Breast epithelium (tissue), 4 donors: ENCODE measurements at regions not wholly inside any gene's neighbourhood (a gene's known extent, or its start where the extent isn't known, plus 50 kb on each side); places are given as distances from the start of the nearest gene placed in this dataset.

Experiments
- DNase-seq, 2 donors: peaks; one replicate each; pipeline ENCODE4 v3.0.0-alpha.2; 2019; ENCODE audit warnings: low spot score in 2 of 2
- H3K27ac ChIP-seq, 2 donors: fragments of 200-600 bp; sonication (generic) in 1 of 2; one replicate each; pipeline ENCODE4 v1.5.1; 2016 to 2019; ENCODE audit warnings: mild to moderate bottlenecking in 1 of 2
- H3K27me3 ChIP-seq, 2 donors: fragments of 200-600 bp; sonication (generic) in 1 of 2; one replicate each; pipeline versions ENCODE4 v1.5.1 to v1.6.0; 2017 to 2019; ENCODE audit warnings: control low read depth in 1 of 2, mild to moderate bottlenecking in 1 of 2
- H3K36me3 ChIP-seq: fragments of 200-600 bp; one replicate; pipeline ENCODE4 v1.5.1; 2019
- H3K4me1 ChIP-seq, 2 donors: fragments of 200-600 bp; sonication (generic); one replicate each; pipeline ENCODE4 v1.5.1; 2016 to 2019; ENCODE audit warnings: control low read depth in 1 of 2
- H3K4me3 ChIP-seq, 3 donors: fragments of 200-600 bp; sonication (generic); 1 replicate in 2 of 3; 2 replicates in 1 of 3; pipeline ENCODE4 v1.5.1; 2016 to 2019; ENCODE audit warnings: mild to moderate bottlenecking in 3 of 3, moderate library complexity in 2 of 3
- H3K9me3 ChIP-seq, 2 donors: fragments of 200-600 bp; sonication (generic) in 1 of 2; one replicate each; pipeline ENCODE4 v1.5.1; 2016 to 2019; ENCODE audit warnings: control low read depth in 1 of 2
- POLR2A ChIP-seq: fragments of 450-650 bp; IDR thresholded peaks from one replicate; pipeline ENCODE4 v1.6.1; 2016; ENCODE audit warnings: antibody characterized with exemption, mild to moderate bottlenecking, moderate library complexity
- POLR2AphosphoS5 ChIP-seq, 3 donors: sonication (generic); formaldehyde crosslinking; IDR thresholded peaks; one replicate each; pipeline ENCODE4 v1.6.1; 2017; ENCODE audit warnings: antibody characterized with exemption in 3 of 3
- intact Hi-C: fragments of 100-400 bp; cut with DNase I; formaldehyde crosslinking; loops from one replicate; pipeline ENCODE4 v1.15.1; 2023; ENCODE audit warnings: low total_unique reads
- TF ChIP-seq, protein P1 (sequence below), 3 donors: fragments of 450-650 bp; IDR thresholded peaks; one replicate each; pipeline ENCODE4 v1.5.1; 2016 to 2017; ENCODE audit warnings: antibody characterized with exemption in 3 of 3, mild to moderate bottlenecking in 3 of 3, moderate library complexity in 3 of 3

DNA sequence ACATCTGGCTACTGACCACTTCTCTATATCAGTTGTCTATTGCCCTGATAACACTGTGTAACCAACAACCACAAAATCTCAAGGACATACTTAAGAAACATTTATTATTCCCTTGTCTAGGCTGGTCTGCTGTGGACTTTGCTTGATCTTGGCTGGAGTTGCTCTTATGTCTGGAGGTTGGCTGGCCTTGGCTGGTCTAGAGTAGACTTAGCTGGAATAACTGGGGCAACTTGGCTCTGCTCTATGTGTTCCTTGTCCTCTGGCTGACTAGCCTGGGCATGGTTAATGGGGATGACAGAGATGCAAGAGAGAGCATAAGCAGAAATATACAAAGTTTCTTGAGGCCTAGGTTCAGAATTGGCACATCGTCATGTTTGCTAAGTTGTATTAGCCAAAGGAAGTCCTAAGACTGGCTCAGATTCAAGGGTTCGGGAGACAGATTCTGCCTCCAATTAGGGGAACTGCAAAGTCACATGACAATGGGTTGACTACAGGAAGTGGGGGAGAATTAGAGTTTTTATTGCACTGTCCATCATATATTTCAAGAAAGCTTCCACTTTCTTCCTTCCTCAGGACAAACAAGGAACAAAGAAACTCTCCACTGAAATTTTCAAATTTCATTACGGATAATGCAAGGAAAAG is 61.4 kb upstream of the HMCN1 start:
- Histone ChIP-seq H3K36me3 (no peaks in the 10 kb centered on the region), H3K27me3 (no peaks in the 10 kb centered on the region), H3K9me3 (no peaks in the 10 kb centered on the region), H3K27ac (no peak overlapping the region), H3K4me3 (no peak overlapping the region), H3K4me1 (no peaks in the 10 kb centered on the region)
- intact Hi-C loops, result no loop called here
- DNase-seq, result no peak
- TF ChIP-seq, protein P1, sequence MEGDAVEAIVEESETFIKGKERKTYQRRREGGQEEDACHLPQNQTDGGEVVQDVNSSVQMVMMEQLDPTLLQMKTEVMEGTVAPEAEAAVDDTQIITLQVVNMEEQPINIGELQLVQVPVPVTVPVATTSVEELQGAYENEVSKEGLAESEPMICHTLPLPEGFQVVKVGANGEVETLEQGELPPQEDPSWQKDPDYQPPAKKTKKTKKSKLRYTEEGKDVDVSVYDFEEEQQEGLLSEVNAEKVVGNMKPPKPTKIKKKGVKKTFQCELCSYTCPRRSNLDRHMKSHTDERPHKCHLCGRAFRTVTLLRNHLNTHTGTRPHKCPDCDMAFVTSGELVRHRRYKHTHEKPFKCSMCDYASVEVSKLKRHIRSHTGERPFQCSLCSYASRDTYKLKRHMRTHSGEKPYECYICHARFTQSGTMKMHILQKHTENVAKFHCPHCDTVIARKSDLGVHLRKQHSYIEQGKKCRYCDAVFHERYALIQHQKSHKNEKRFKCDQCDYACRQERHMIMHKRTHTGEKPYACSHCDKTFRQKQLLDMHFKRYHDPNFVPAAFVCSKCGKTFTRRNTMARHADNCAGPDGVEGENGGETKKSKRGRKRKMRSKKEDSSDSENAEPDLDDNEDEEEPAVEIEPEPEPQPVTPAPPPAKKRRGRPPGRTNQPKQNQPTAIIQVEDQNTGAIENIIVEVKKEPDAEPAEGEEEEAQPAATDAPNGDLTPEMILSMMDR (IDR thresholded peaks at IDR 0.05), result no peak
- TF ChIP-seq POLR2A (no peak), POLR2AphosphoS5 (IDR thresholded peaks at IDR 0.05) (no peak)

DNA sequence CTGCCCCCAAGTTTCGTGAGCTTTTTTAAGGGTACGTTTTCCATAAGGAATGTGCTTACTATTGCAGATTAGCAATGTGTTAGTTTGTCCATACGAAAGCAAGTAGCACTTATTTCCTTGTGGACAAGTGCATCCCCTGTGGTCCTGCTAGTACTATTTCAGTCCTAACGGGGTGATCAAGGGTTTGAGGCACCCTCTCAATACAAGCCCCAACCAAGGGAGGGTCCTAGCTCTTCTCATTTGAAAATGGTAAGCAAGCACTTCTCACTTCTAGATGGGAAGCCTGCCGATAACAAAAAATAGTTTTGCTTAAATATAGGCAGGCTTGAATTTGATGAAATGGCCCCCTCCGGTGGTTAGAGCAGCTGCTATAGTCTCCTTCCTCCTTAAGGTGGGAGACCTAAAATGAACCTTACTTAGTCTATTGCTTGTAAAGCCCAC is 64.0 kb upstream of the HMCN1 start:
- Histone ChIP-seq H3K27ac (no peak overlapping the region), H3K9me3 (no peaks in the 10 kb centered on the region), H3K4me3 (no peak overlapping the region), H3K27me3 (no peaks in the 10 kb centered on the region), H3K36me3 (no peaks in the 10 kb centered on the region), H3K4me1 (no peaks in the 10 kb centered on the region)
- intact Hi-C loops, result no loop called here
- TF ChIP-seq POLR2AphosphoS5 (IDR thresholded peaks at IDR 0.05) (no peak), POLR2A (no peak)
- TF ChIP-seq, protein P1 (IDR thresholded peaks at IDR 0.05), result peak in 2 of 3 donors; percentile 13 to 25
- DNase-seq, result no peak

- H3K27me3 ChIP-seq, result no peaks in the 10 kb centered on the region
- H3K4me3 ChIP-seq, result no peak overlapping the region
- no peaks in the 10 kb centered on the region for H3K4me1 ChIP-seq
- DNase-seq, result no peak
- intact Hi-C loops, result no loop called here
- no peak overlapping the region for H3K27ac ChIP-seq
- no peaks in the 10 kb centered on the region for H3K36me3 ChIP-seq
- H3K9me3 ChIP-seq, result no peaks in the 10 kb centered on the region
- no peak for TF ChIP-seq POLR2AphosphoS5 (IDR thresholded peaks at IDR 0.05)
- TF ChIP-seq, protein P1 (IDR thresholded peaks at IDR 0.05), result no peak
- TF ChIP-seq POLR2A, result no peak
Observed at GRCh38 chr1:185668013-185668412, 66.2 kb upstream of the HMCN1 start.

DNA sequence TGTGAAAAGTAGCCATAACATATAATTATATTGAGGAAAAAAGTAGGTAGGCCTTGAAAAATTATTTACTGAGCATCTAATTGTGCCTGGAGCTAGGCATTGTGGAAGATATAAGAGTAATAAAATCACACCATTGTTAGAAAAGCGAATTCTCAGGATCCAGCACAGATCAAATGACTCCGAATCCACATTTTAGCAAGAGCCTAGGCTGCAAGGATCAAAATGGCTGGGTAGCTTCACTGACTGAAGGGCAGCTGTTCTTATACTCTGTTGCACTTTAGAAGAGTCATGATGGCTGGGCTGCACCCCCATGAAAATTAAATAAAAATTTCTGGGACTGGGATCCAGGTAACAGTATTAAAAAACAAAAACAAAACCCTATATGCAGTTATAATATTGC is 67.6 kb upstream of the HMCN1 start:
- H3K4me3 ChIP-seq, result no peak overlapping the region
- no peaks in the 10 kb centered on the region for H3K36me3 ChIP-seq
- no peaks in the 10 kb centered on the region for H3K27me3 ChIP-seq
- no peaks in the 10 kb centered on the region for H3K9me3 ChIP-seq
- TF ChIP-seq, protein P1 (IDR thresholded peaks at IDR 0.05), result no peak
- TF ChIP-seq POLR2A, result no peak
- no peak for TF ChIP-seq POLR2AphosphoS5 (IDR thresholded peaks at IDR 0.05)
- intact Hi-C loops, result no loop called here
- no peak for DNase-seq
- no peaks in the 10 kb centered on the region for H3K4me1 ChIP-seq
- H3K27ac ChIP-seq, result no peak overlapping the region

GRCh38 chr1:185663771-185664296 is 70.4 kb upstream of the HMCN1 start:
- no peaks in the 10 kb centered on the region for H3K27me3 ChIP-seq

More at GRCh38 chr1:185663771-185664296, 70.4 kb upstream of the HMCN1 start:
- no peaks in the 10 kb centered on the region for H3K36me3 ChIP-seq
- H3K4me3 ChIP-seq, result no peak overlapping the region
- intact Hi-C loops, result no loop called here
- H3K4me1 ChIP-seq, result no peaks in the 10 kb centered on the region
- H3K9me3 ChIP-seq, result no peaks in the 10 kb centered on the region
- no peak overlapping the region for H3K27ac ChIP-seq
- no peak for DNase-seq
- TF ChIP-seq POLR2AphosphoS5 (IDR thresholded peaks at IDR 0.05) (no peak), POLR2A (no peak)
- TF ChIP-seq, protein P1 (IDR thresholded peaks at IDR 0.05), result no peak
